ENCODE measurements at regions not wholly inside any gene's neighbourhood (a gene's known extent, or its start where the extent isn't known, plus 50 kb on each side); places are given as distances from the start of the nearest gene placed in this dataset.

DNA sequence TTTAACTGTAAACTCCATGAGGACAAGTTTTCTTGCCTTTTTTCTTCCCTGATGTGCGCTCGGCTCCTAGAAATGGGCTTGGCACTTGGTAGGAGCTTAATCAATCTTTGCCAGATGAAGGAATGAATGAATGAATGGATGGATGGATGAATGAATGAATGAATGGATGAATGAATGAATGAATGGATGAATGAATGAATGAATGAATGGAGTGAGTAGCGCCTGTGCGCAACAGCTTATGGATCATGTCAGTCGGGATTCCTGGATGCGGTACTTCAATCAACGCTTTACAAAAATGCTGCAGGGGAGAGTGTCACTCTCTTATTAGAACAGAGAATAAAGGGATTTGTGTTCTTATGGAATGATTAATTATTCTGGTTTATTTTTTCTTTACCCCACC is 267.3 kb downstream of the TFAP2C start:
- ATAC-seq (ENCODE audit: poor library complexity): no peak
- Histone ChIP-seq H3K36me3 (ENCODE audit: insufficient read depth, low read length) (no peaks in the 10 kb centered on the region), H3K4me3 (ENCODE audit: low read length) (no peak overlapping the region), H3K4me1 (ENCODE audit: insufficient read depth, low read length) (peaks cover 4% of the 10 kb centered on the region), H3K9me3 (ENCODE audit: control insufficient read depth in 1 of 2, insufficient read depth in 1 of 2, low read length in 2 of 2) (peaks cover 0 to 13% of the 10 kb centered on the region in 2 experiments), H3K27ac (ENCODE audit: low read depth in 1 of 2, low read length in 2 of 2) (no peak overlapping the region), H3K27me3 (ENCODE audit: control insufficient read depth in 1 of 2, insufficient read depth in 2 of 2, low read length in 2 of 2) (peaks cover 0 to 4% of the 10 kb centered on the region in 2 experiments)
- no peak overlapping the region for H3K27ac Mint-ChIP-seq
- TF ChIP-seq, protein P1, sequence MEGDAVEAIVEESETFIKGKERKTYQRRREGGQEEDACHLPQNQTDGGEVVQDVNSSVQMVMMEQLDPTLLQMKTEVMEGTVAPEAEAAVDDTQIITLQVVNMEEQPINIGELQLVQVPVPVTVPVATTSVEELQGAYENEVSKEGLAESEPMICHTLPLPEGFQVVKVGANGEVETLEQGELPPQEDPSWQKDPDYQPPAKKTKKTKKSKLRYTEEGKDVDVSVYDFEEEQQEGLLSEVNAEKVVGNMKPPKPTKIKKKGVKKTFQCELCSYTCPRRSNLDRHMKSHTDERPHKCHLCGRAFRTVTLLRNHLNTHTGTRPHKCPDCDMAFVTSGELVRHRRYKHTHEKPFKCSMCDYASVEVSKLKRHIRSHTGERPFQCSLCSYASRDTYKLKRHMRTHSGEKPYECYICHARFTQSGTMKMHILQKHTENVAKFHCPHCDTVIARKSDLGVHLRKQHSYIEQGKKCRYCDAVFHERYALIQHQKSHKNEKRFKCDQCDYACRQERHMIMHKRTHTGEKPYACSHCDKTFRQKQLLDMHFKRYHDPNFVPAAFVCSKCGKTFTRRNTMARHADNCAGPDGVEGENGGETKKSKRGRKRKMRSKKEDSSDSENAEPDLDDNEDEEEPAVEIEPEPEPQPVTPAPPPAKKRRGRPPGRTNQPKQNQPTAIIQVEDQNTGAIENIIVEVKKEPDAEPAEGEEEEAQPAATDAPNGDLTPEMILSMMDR (IDR thresholded peaks at IDR 0.05): no peak
- H3K36me3 Mint-ChIP-seq (ENCODE audit: low read depth): no peaks in the 10 kb centered on the region
- H3K27me3 Mint-ChIP-seq: peaks cover 23% of the 10 kb centered on the region
- intact Hi-C loops (cut with DNase I, micrococcal nuclease): no loop called here
- DNase-seq: no peak
- H3K9me3 Mint-ChIP-seq: peaks cover 3% of the 10 kb centered on the region
- no peak overlapping the region for H3K4me3 Mint-ChIP-seq
- CTCF ChIA-PET: no interaction called here
- peaks cover 6% of the 10 kb centered on the region for H3K4me1 Mint-ChIP-seq (ENCODE audit: low read depth)
- POLR2A ChIA-PET: no interaction called here

GRCh38 chr20:56897318-56897957 is 268.3 kb downstream of the TFAP2C start:
- Mint-ChIP-seq H3K4me3 (no peak overlapping the region), H3K27me3 (peaks cover 23% of the 10 kb centered on the region), H3K36me3 (ENCODE audit: low read depth) (no peaks in the 10 kb centered on the region), H3K4me1 (ENCODE audit: low read depth) (peaks cover 6% of the 10 kb centered on the region), H3K9me3 (peaks cover 3% of the 10 kb centered on the region), H3K27ac (no peak overlapping the region)
- DNase-seq (no peak), ATAC-seq (ENCODE audit: poor library complexity) (no peak)
- ChIA-PET CTCF (no interaction called here), POLR2A (no interaction called here)
- intact Hi-C loops (cut with DNase I, micrococcal nuclease): no loop called here
- Histone ChIP-seq H3K4me3 (ENCODE audit: low read length) (no peak overlapping the region), H3K27me3 (ENCODE audit: control insufficient read depth in 1 of 2, insufficient read depth in 2 of 2, low read length in 2 of 2) (peaks cover 1 to 4% of the 10 kb centered on the region in 2 experiments), H3K36me3 (ENCODE audit: insufficient read depth, low read length) (no peaks in the 10 kb centered on the region), H3K27ac (ENCODE audit: low read depth in 1 of 2, low read length in 2 of 2) (no peak overlapping the region), H3K4me1 (ENCODE audit: insufficient read depth, low read length) (peaks cover 4% of the 10 kb centered on the region), H3K9me3 (ENCODE audit: control insufficient read depth in 1 of 2, insufficient read depth in 1 of 2, low read length in 2 of 2) (peaks cover 0 to 13% of the 10 kb centered on the region in 2 experiments)
- TF ChIP-seq, protein P1 (IDR thresholded peaks at IDR 0.05): no peak

- Histone ChIP-seq H3K9me3 (ENCODE audit: control insufficient read depth in 1 of 2, insufficient read depth in 1 of 2, low read length in 2 of 2) (peaks cover 0 to 10% of the 10 kb centered on the region in 2 experiments), H3K4me1 (ENCODE audit: insufficient read depth, low read length) (peaks cover 4% of the 10 kb centered on the region), H3K27ac (ENCODE audit: low read depth in 1 of 2, low read length in 2 of 2) (no peak overlapping the region), H3K27me3 (ENCODE audit: control insufficient read depth in 1 of 2, insufficient read depth in 2 of 2, low read length in 2 of 2) (peaks cover 3 to 4% of the 10 kb centered on the region in 2 experiments), H3K4me3 (ENCODE audit: low read length) (no peak overlapping the region), H3K36me3 (ENCODE audit: insufficient read depth, low read length) (no peaks in the 10 kb centered on the region)
- Mint-ChIP-seq H3K27ac (no peak overlapping the region), H3K4me3 (no peak overlapping the region), H3K9me3 (peaks cover 3% of the 10 kb centered on the region), H3K36me3 (ENCODE audit: low read depth) (no peaks in the 10 kb centered on the region), H3K4me1 (ENCODE audit: low read depth) (peaks cover 6% of the 10 kb centered on the region), H3K27me3 (peaks cover 23% of the 10 kb centered on the region)
- TF ChIP-seq, protein P1 (IDR thresholded peaks at IDR 0.05): no peak
- DNase-seq: no peak
- POLR2A ChIA-PET: no interaction called here
- intact Hi-C loops (cut with DNase I, micrococcal nuclease): no loop called here
- no peak for ATAC-seq (ENCODE audit: poor library complexity)
- CTCF ChIA-PET: no interaction called here
Measured at GRCh38 chr20:56897958-56898349, 268.8 kb downstream of the TFAP2C start.

Data from CD4-positive, alpha-beta T cell (primary cell).